Epithelial cell of esophagus (primary cell): ENCODE measurements at regions not wholly inside any gene's neighbourhood (a gene's known extent, or its start where the extent isn't known, plus 50 kb on each side); places are given as distances from the start of the nearest gene placed in this dataset.

ENCODE experiments used
- DNase-seq: peaks from one replicate; pipeline ENCODE4 v3.0.0; 2010; ENCODE audit warnings: low read depth
- H3K4me3 ChIP-seq: 2 replicates; pipeline ENCODE4 v1.5.1; 2011; ENCODE audit warnings: mild to moderate bottlenecking, low read length, control low read depth
- CTCF ChIP-seq: IDR thresholded peaks from 2 replicates; pipeline ENCODE4 v1.5.1; 2011; ENCODE audit warnings: low read depth, mild to moderate bottlenecking, low read length, control low read depth, inconsistent platforms; ENCODE audit not compliant: insufficient read depth; ENCODE audit errors: missing control alignments

GRCh38 chr21:16572032-16572431 lies 842.2 kb downstream of the USP25 start:
- H3K4me3 ChIP-seq, result no peak overlapping the region
- no peak for TF ChIP-seq CTCF
- DNase-seq, result peak; percentile 13

GRCh38 chr21:16573578-16573977 lies 843.8 kb downstream of the USP25 start:
- no peak overlapping the region for H3K4me3 ChIP-seq
- no peak for DNase-seq
- no peak for TF ChIP-seq CTCF

GRCh38 chr21:16577975-16578374 lies 848.2 kb downstream of the USP25 start:
- H3K4me3 ChIP-seq, result no peak overlapping the region
- no peak for DNase-seq
- TF ChIP-seq CTCF, result no peak

GRCh38 chr21:16578912-16579311 lies 849.1 kb downstream of the USP25 start:
- H3K4me3 ChIP-seq, result no peak overlapping the region
- DNase-seq, result no peak
- no peak for TF ChIP-seq CTCF

- no peak for TF ChIP-seq CTCF
- DNase-seq, result peak; percentile 11
- H3K4me3 ChIP-seq, result no peak overlapping the region
These were observed 849.8 kb downstream of the USP25 start for GRCh38 chr21:16579538-16579937.

- H3K4me3 ChIP-seq, result no peak overlapping the region
- TF ChIP-seq CTCF, result no peak
- no peak for DNase-seq
These were observed 850.9 kb downstream of the USP25 start for GRCh38 chr21:16580661-16581060.

- TF ChIP-seq CTCF, result no peak
- no peak overlapping the region for H3K4me3 ChIP-seq
- no peak for DNase-seq
These were observed 853.8 kb downstream of the USP25 start for GRCh38 chr21:16583556-16583955.
